ENCODE measurements at regions not wholly inside any gene's neighbourhood (a gene's known extent, or its start where the extent isn't known, plus 50 kb on each side); places are given as distances from the start of the nearest gene placed in this dataset.

- DNase-seq (ENCODE audit: insufficient read length, low spot score, missing footprints) = no peak
- no peaks in the 10 kb centered on the region for H4K20me1 ChIP-seq (ENCODE audit: insufficient read depth, low read length)
- no peak overlapping the region for H3K4me3 ChIP-seq (ENCODE audit: insufficient read depth, low read length)
- H3K36me3 ChIP-seq (ENCODE audit: insufficient read depth, low read length) = no peaks in the 10 kb centered on the region
- no peak for TF ChIP-seq CTCF (IDR thresholded peaks at IDR 0.05; ENCODE audit: extremely low read depth, low read depth, low read length)
- H3K9me3 ChIP-seq (ENCODE audit: low read depth, low read length) = no peaks in the 10 kb centered on the region
- no peak overlapping the region for H3K4me2 ChIP-seq (ENCODE audit: insufficient read depth, low read length)
- H2AFZ ChIP-seq (ENCODE audit: low read length) = no peak overlapping the region
- H3K27ac ChIP-seq (ENCODE audit: low read depth, low read length) = no peak overlapping the region
- no peaks in the 10 kb centered on the region for H3K4me1 ChIP-seq (ENCODE audit: insufficient read depth, low read length)
- no peaks in the 10 kb centered on the region for H3K27me3 ChIP-seq (ENCODE audit: insufficient read depth, low read length)
- no peaks in the 10 kb centered on the region for H3K79me2 ChIP-seq (ENCODE audit: insufficient read depth, low read length)
Measured at GRCh38 chr6:126202707-126203106, 137.2 kb upstream of the CENPW start.

DNA sequence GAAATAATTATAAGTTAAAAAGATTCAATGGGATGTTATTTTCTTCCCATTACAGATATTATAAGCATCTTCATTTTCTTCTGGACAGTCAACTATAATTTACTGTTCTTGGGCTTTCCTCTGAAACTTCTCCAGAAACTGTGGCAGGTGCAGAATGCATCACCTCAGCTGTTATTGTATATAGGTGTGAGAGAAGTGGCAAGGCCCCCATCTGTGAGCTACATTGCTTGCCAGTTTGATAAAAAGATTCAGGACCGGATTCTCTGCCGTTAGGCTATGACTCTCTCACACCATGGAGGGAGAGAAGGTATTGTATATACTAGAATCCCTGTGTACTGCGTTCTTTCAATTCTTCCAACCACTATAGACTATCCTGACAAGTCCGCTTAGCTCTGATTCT lies 135.8 kb upstream of the CENPW start:
- Histone ChIP-seq H3K4me3 (ENCODE audit: insufficient read depth, low read length) (no peak overlapping the region), H3K4me1 (ENCODE audit: insufficient read depth, low read length) (no peaks in the 10 kb centered on the region), H3K4me2 (ENCODE audit: insufficient read depth, low read length) (no peak overlapping the region), H2AFZ (ENCODE audit: low read length) (no peak overlapping the region), H3K27ac (ENCODE audit: low read depth, low read length) (no peak overlapping the region), H3K36me3 (ENCODE audit: insufficient read depth, low read length) (no peaks in the 10 kb centered on the region), H3K79me2 (ENCODE audit: insufficient read depth, low read length) (no peaks in the 10 kb centered on the region), H3K27me3 (ENCODE audit: insufficient read depth, low read length) (no peaks in the 10 kb centered on the region), H4K20me1 (ENCODE audit: insufficient read depth, low read length) (no peaks in the 10 kb centered on the region), H3K9me3 (ENCODE audit: low read depth, low read length) (no peaks in the 10 kb centered on the region)
- no peak for TF ChIP-seq CTCF (IDR thresholded peaks at IDR 0.05; ENCODE audit: extremely low read depth, low read depth, low read length)
- DNase-seq (ENCODE audit: insufficient read length, low spot score, missing footprints) = no peak

- no peaks in the 10 kb centered on the region for H3K9me3 ChIP-seq (ENCODE audit: low read depth, low read length)
- H3K4me3 ChIP-seq (ENCODE audit: insufficient read depth, low read length) = no peak overlapping the region
Measured at GRCh38 chr6:126204598-126204997, 135.3 kb upstream of the CENPW start.

More at GRCh38 chr6:126204598-126204997, 135.3 kb upstream of the CENPW start:
- H3K27me3 ChIP-seq (ENCODE audit: insufficient read depth, low read length) = no peaks in the 10 kb centered on the region
- no peak overlapping the region for H3K4me2 ChIP-seq (ENCODE audit: insufficient read depth, low read length)
- H2AFZ ChIP-seq (ENCODE audit: low read length) = no peak overlapping the region
- TF ChIP-seq CTCF (IDR thresholded peaks at IDR 0.05; ENCODE audit: extremely low read depth, low read depth, low read length) = no peak
- no peaks in the 10 kb centered on the region for H3K4me1 ChIP-seq (ENCODE audit: insufficient read depth, low read length)
- H3K79me2 ChIP-seq (ENCODE audit: insufficient read depth, low read length) = no peaks in the 10 kb centered on the region
- no peak for DNase-seq (ENCODE audit: insufficient read length, low spot score, missing footprints)
- no peak overlapping the region for H3K27ac ChIP-seq (ENCODE audit: low read depth, low read length)
- no peaks in the 10 kb centered on the region for H4K20me1 ChIP-seq (ENCODE audit: insufficient read depth, low read length)
- H3K36me3 ChIP-seq (ENCODE audit: insufficient read depth, low read length) = no peaks in the 10 kb centered on the region
